Mucosa of descending colon (tissue), 3 donors: ENCODE measurements at regions not wholly inside any gene's neighbourhood (a gene's known extent, or its start where the extent isn't known, plus 50 kb on each side); places are given as distances from the start of the nearest gene placed in this dataset.

Source experiments
- ATAC-seq: fragments of 200-7000 bp; cut with Tn5 transposase; one replicate; pipeline ENCODE4 v1.9.1; 2020; ENCODE audit warnings: mild to moderate bottlenecking, moderate library complexity
- DNase-seq, 3 donors: peaks; one replicate each; pipeline ENCODE4 v3.0.0-alpha.2; 2020
- H3K36me3 ChIP-seq: fragments of 200-600 bp; one replicate; pipeline ENCODE4 v1.8.0; 2021; ENCODE audit warnings: low read depth, mild to moderate bottlenecking
- H3K4me1 ChIP-seq: fragments of 200-600 bp; one replicate; pipeline ENCODE4 v1.8.0; 2021; ENCODE audit warnings: low read depth, mild to moderate bottlenecking
- H3K4me3 ChIP-seq: fragments of 200-600 bp; one replicate; pipeline ENCODE4 v1.8.0; 2021; ENCODE audit warnings: mild to moderate bottlenecking
- H3K9me3 ChIP-seq: fragments of 200-600 bp; one replicate; pipeline ENCODE4 v1.8.0; 2021; ENCODE audit warnings: mild to moderate bottlenecking
- CTCF ChIP-seq: fragments of 200-600 bp; IDR thresholded peaks from one replicate; pipeline ENCODE4 v1.8.0; 2022; ENCODE audit warnings: antibody characterized with exemption, mild to moderate bottlenecking
- intact Hi-C, 2 donors: fragments of 100-400 bp; cut with DNase I in 1 of 2; cut with micrococcal nuclease in 1 of 2; formaldehyde crosslinking; loops; one replicate each; pipeline versions ENCODE4 v1.11.0 to v1.11.1; 2022; cut with DNase I, micrococcal nuclease
- donor health status: DM: no; HTN: no; CAD: no; lungs with moderate emphysema.
- donor health status: DM: no; HTN: no; CAD: no.
- donor health status: DM: no; HTN: yes; CAD: no.

- TF ChIP-seq CTCF: no peak
- intact Hi-C loops: no loop called here
- H3K4me3 ChIP-seq: no peak overlapping the region
Observed at GRCh38 chr10:121183707-121184106, 332.5 kb downstream of the WDR11 start.

GRCh38 chr10:121185816-121186455 is 334.8 kb downstream of the WDR11 start:
- Histone ChIP-seq H3K9me3 (no peaks in the 10 kb centered on the region), H3K4me1 (no peaks in the 10 kb centered on the region), H3K36me3 (no peaks in the 10 kb centered on the region), H3K4me3 (no peak overlapping the region)
- DNase-seq (no peak), ATAC-seq (no peak)
- TF ChIP-seq CTCF: no peak
- intact Hi-C loops: no loop called here

More at GRCh38 chr10:121183707-121184106, 332.5 kb downstream of the WDR11 start:
- no peaks in the 10 kb centered on the region for H3K9me3 ChIP-seq
- no peaks in the 10 kb centered on the region for H3K36me3 ChIP-seq
- ATAC-seq (no peak), DNase-seq (no peak)
- H3K4me1 ChIP-seq: no peaks in the 10 kb centered on the region

- intact Hi-C loops: no loop called here
- H3K4me3 ChIP-seq: no peak overlapping the region
- H3K36me3 ChIP-seq: no peaks in the 10 kb centered on the region
- no peak for DNase-seq
- no peak for ATAC-seq
- no peaks in the 10 kb centered on the region for H3K9me3 ChIP-seq
- H3K4me1 ChIP-seq: no peaks in the 10 kb centered on the region
- no peak for TF ChIP-seq CTCF
Observed at GRCh38 chr10:121187391-121187790, 336.2 kb downstream of the WDR11 start.

- Histone ChIP-seq H3K4me1 (no peaks in the 10 kb centered on the region), H3K9me3 (no peaks in the 10 kb centered on the region), H3K4me3 (no peak overlapping the region), H3K36me3 (no peaks in the 10 kb centered on the region)
- DNase-seq (peak in 1 of 3 donors; percentile 56), ATAC-seq (peak; percentile 89)
- TF ChIP-seq CTCF: no peak
- intact Hi-C loops: no loop called here
Observed at GRCh38 chr10:121188005-121188404, 336.8 kb downstream of the WDR11 start.

GRCh38 chr10:121189066-121189465 is 337.9 kb downstream of the WDR11 start:
- ATAC-seq (no peak), DNase-seq (no peak)
- H3K36me3 ChIP-seq: no peaks in the 10 kb centered on the region
- TF ChIP-seq CTCF: no peak
- intact Hi-C loops: no loop called here
- no peak overlapping the region for H3K4me3 ChIP-seq
- no peaks in the 10 kb centered on the region for H3K4me1 ChIP-seq
- no peaks in the 10 kb centered on the region for H3K9me3 ChIP-seq
